GM12878 (cell line): ENCODE measurements at regions not wholly inside any gene's neighbourhood (a gene's known extent, or its start where the extent isn't known, plus 50 kb on each side); places are given as distances from the start of the nearest gene placed in this dataset.

Experiments
- MEF2A ChIP-seq: IDR thresholded peaks from 2 replicates; pipeline ENCODE4 v1.6.1; 2011; ENCODE audit warnings: low read depth, mild to moderate bottlenecking, low read length, moderate library complexity; ENCODE audit not compliant: insufficient read depth
- MTA2 ChIP-seq: fragments of 450-650 bp; IDR thresholded peaks from 2 replicates; pipeline ENCODE4 v1.6.1; 2016; ENCODE audit warnings: low read depth, mild to moderate bottlenecking, moderate library complexity
- POLR2A ChIP-seq: IDR thresholded peaks from 2 replicates; pipeline ENCODE4 v1.6.1; 2011; ENCODE audit warnings: low read depth, mild to moderate bottlenecking, low read length
- SMC3 ChIP-seq: IDR thresholded peaks from 2 replicates; pipeline ENCODE4 v1.6.1; 2011; ENCODE audit warnings: low read length, improper control_type of control experiment, borderline replicate concordance
- TAF1 ChIP-seq: IDR thresholded peaks from 2 replicates; pipeline ENCODE4 v1.6.1; 2011; ENCODE audit warnings: mild to moderate bottlenecking, low read depth, low read length, borderline replicate concordance
- ZNF24 ChIP-seq: fragments of 450-650 bp; IDR thresholded peaks from 2 replicates; pipeline ENCODE4 v1.6.1; 2017; ENCODE audit warnings: antibody characterized with exemption, mild to moderate bottlenecking
- ZNF274 ChIP-seq: IDR thresholded peaks from one replicate; pipeline ENCODE4 v1.8.0; 2011; ENCODE audit not compliant: insufficient read length, insufficient read depth
- ZZZ3 ChIP-seq: IDR thresholded peaks from 2 replicates; pipeline ENCODE4 v1.6.1; 2011; ENCODE audit warnings: low read depth; ENCODE audit not compliant: control insufficient read depth, insufficient read length
- TF ChIP-seq, protein P1 (sequence below), 3 experiments: IDR thresholded peaks in 2 of 3; conservative IDR thresholded peaks in 1 of 3; 2 replicates each; pipeline ENCODE4 v1.5.1; 2011; ENCODE audit warnings: low read depth in 3 of 3, low read length in 3 of 3, mild to moderate bottlenecking in 3 of 3, control low read depth in 2 of 3, moderate library complexity in 2 of 3, inconsistent platforms in 1 of 3, mixed read lengths in 1 of 3; ENCODE audit not compliant: control insufficient read depth in 2 of 3, insufficient read depth in 1 of 3; ENCODE audit errors: extremely low read depth in 1 of 3
- TF ChIP-seq, protein P2 (sequence below): IDR thresholded peaks from 2 replicates; pipeline ENCODE4 v1.6.1; 2012; ENCODE audit warnings: low read depth, low read length, improper control_type of control experiment
- TF ChIP-seq, protein P3 (sequence below): IDR thresholded peaks from 2 replicates; pipeline ENCODE4 v1.6.1; 2011; ENCODE audit warnings: mild to moderate bottlenecking, low read depth, low read length, moderate library complexity; ENCODE audit not compliant: insufficient replicate concordance
- TF ChIP-seq, protein P4 (sequence below): IDR thresholded peaks from 2 replicates; pipeline ENCODE4 v1.6.1; 2012; ENCODE audit warnings: low read depth, low read length, improper control_type of control experiment
- TF ChIP-seq, protein P5 (sequence below): fragments of 450-650 bp; IDR thresholded peaks from 2 replicates; pipeline ENCODE4 v1.6.1; 2016; ENCODE audit warnings: mild to moderate bottlenecking
- TF ChIP-seq, protein P6 (sequence below): IDR thresholded peaks from 2 replicates; pipeline ENCODE4 v1.6.1; 2012; ENCODE audit warnings: mild to moderate bottlenecking, low read depth, low read length

DNA sequence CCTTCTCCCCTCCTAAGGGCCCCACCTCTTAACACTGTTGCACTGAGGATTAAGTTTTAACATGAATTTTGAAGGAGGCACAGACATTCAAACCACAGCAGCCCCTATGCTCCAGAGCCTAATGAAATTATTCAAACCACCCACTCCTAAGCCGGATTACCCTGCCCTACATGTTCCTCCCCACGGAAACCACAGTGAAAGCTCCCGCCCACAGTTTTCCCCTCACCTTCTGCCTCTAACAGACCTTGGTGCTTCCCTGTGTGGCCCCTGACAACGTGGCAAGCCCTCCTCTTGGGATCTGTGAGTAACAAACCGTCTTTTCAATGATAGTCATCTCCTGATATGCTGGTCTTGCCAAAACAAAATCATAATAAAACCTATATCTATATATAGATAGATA is 74.8 kb downstream of the RIN2 start:
- TF ChIP-seq, protein P1, sequence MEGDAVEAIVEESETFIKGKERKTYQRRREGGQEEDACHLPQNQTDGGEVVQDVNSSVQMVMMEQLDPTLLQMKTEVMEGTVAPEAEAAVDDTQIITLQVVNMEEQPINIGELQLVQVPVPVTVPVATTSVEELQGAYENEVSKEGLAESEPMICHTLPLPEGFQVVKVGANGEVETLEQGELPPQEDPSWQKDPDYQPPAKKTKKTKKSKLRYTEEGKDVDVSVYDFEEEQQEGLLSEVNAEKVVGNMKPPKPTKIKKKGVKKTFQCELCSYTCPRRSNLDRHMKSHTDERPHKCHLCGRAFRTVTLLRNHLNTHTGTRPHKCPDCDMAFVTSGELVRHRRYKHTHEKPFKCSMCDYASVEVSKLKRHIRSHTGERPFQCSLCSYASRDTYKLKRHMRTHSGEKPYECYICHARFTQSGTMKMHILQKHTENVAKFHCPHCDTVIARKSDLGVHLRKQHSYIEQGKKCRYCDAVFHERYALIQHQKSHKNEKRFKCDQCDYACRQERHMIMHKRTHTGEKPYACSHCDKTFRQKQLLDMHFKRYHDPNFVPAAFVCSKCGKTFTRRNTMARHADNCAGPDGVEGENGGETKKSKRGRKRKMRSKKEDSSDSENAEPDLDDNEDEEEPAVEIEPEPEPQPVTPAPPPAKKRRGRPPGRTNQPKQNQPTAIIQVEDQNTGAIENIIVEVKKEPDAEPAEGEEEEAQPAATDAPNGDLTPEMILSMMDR (IDR thresholded peaks at IDR 0.05 in 2 of 3, conservative IDR thresholded peaks at IDR 0.05 in 1 of 3; ENCODE audit: control insufficient read depth in 2 of 3, extremely low read depth in 1 of 3, insufficient read depth in 1 of 3, low read depth in 3 of 3, low read length in 3 of 3) = no peak
- TF ChIP-seq, protein P2, sequence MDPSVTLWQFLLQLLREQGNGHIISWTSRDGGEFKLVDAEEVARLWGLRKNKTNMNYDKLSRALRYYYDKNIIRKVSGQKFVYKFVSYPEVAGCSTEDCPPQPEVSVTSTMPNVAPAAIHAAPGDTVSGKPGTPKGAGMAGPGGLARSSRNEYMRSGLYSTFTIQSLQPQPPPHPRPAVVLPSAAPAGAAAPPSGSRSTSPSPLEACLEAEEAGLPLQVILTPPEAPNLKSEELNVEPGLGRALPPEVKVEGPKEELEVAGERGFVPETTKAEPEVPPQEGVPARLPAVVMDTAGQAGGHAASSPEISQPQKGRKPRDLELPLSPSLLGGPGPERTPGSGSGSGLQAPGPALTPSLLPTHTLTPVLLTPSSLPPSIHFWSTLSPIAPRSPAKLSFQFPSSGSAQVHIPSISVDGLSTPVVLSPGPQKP = no peak
- TF ChIP-seq, protein P3, sequence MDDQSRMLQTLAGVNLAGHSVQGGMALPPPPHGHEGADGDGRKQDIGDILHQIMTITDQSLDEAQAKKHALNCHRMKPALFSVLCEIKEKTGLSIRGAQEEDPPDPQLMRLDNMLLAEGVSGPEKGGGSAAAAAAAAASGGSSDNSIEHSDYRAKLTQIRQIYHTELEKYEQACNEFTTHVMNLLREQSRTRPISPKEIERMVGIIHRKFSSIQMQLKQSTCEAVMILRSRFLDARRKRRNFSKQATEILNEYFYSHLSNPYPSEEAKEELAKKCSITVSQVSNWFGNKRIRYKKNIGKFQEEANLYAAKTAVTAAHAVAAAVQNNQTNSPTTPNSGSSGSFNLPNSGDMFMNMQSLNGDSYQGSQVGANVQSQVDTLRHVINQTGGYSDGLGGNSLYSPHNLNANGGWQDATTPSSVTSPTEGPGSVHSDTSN = no peak
- TF ChIP-seq TAF1 (no peak), POLR2A (no peak), ZNF274 (no peak), ZZZ3 (no peak), SMC3 (no peak), ZNF24 (no peak), MEF2A (no peak), MTA2 (no peak)
- TF ChIP-seq, protein P4, sequence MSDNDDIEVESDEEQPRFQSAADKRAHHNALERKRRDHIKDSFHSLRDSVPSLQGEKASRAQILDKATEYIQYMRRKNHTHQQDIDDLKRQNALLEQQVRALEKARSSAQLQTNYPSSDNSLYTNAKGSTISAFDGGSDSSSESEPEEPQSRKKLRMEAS = no peak
- TF ChIP-seq, protein P5, sequence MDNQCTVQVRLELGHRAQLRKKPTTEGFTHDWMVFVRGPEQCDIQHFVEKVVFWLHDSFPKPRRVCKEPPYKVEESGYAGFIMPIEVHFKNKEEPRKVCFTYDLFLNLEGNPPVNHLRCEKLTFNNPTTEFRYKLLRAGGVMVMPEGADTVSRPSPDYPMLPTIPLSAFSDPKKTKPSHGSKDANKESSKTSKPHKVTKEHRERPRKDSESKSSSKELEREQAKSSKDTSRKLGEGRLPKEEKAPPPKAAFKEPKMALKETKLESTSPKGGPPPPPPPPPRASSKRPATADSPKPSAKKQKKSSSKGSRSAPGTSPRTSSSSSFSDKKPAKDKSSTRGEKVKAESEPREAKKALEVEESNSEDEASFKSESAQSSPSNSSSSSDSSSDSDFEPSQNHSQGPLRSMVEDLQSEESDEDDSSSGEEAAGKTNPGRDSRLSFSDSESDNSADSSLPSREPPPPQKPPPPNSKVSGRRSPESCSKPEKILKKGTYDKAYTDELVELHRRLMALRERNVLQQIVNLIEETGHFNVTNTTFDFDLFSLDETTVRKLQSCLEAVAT = no peak
- TF ChIP-seq, protein P6, sequence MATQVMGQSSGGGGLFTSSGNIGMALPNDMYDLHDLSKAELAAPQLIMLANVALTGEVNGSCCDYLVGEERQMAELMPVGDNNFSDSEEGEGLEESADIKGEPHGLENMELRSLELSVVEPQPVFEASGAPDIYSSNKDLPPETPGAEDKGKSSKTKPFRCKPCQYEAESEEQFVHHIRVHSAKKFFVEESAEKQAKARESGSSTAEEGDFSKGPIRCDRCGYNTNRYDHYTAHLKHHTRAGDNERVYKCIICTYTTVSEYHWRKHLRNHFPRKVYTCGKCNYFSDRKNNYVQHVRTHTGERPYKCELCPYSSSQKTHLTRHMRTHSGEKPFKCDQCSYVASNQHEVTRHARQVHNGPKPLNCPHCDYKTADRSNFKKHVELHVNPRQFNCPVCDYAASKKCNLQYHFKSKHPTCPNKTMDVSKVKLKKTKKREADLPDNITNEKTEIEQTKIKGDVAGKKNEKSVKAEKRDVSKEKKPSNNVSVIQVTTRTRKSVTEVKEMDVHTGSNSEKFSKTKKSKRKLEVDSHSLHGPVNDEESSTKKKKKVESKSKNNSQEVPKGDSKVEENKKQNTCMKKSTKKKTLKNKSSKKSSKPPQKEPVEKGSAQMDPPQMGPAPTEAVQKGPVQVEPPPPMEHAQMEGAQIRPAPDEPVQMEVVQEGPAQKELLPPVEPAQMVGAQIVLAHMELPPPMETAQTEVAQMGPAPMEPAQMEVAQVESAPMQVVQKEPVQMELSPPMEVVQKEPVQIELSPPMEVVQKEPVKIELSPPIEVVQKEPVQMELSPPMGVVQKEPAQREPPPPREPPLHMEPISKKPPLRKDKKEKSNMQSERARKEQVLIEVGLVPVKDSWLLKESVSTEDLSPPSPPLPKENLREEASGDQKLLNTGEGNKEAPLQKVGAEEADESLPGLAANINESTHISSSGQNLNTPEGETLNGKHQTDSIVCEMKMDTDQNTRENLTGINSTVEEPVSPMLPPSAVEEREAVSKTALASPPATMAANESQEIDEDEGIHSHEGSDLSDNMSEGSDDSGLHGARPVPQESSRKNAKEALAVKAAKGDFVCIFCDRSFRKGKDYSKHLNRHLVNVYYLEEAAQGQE = no peak
